GM12878 (cell line): ENCODE measurements at regions not wholly inside any gene's neighbourhood (a gene's known extent, or its start where the extent isn't known, plus 50 kb on each side); places are given as distances from the start of the nearest gene placed in this dataset.

Experiments
- ATAC-seq: fragments of 200-7000 bp; cut with Tn5 transposase; 3 replicates; pipeline ENCODE4 v1.9.1; 2020; ENCODE audit warnings: mild to moderate bottlenecking, moderate library complexity
- BruUV-seq: library from RNA; stranded (reverse); fragments of 400-500 nt; replicated peaks from 2 replicates; lab custom pipeline; 2021; lab: Mats Ljungman, UMichigan
- CTCF ChIA-PET: fragments of 300-600 bp; sonication (Branson Sonifier 250); formaldehyde crosslinking; extraction: SDS; loops from one replicate; lab custom pipeline; 2021; ENCODE audit warnings: inconsistent platforms; lab: Yijun Ruan, JAX
- POLR2A ChIA-PET: fragments of 350-600 bp; formaldehyde crosslinking; extraction: SDS; loops from one replicate; lab custom pipeline; 2021; ENCODE audit warnings: inconsistent platforms; lab: Charles Lee
- RAD21 ChIA-PET: fragments of 300-600 bp; sonication (Branson Sonifier 250); formaldehyde crosslinking; loops from one replicate; lab custom pipeline; 2023; ENCODE audit warnings: antibody characterized with exemption; ENCODE audit not compliant: unreplicated experiment; lab: Charles Lee
- SMC1A ChIA-PET: fragments of 300-600 bp; sonication (Branson Sonifier 250); formaldehyde crosslinking; loops from one replicate; lab custom pipeline; 2023; ENCODE audit not compliant: unreplicated experiment, uncharacterized antibody; lab: Charles Lee
- DNase-seq: peaks from one replicate; pipeline ENCODE4 v3.0.0-alpha.2; 2011; ENCODE audit warnings: low read depth, low spot score
- FAIRE-seq: peaks from 3 replicates; lab custom pipeline; 2011; peaks lifted over from hg19 to GRCh38; lab: Jason Lieb, UNC
- H2AFZ ChIP-seq: 2 replicates; pipeline ENCODE4 v1.6.0; 2011; ENCODE audit warnings: low read depth, low read length, control low read depth; ENCODE audit not compliant: control insufficient read depth
- H3K27ac ChIP-seq: 2 replicates; pipeline ENCODE4 v1.5.1; 2011; ENCODE audit warnings: control low read depth; ENCODE audit not compliant: control insufficient read depth, insufficient read depth
- H3K27me3 ChIP-seq, 2 experiments: replicated peaks in 1 of 2; 2 replicates each; pipeline versions ENCODE4 v1.6.0 to v1.6.1; 2011; ENCODE audit warnings: low read length in 1 of 2; ENCODE audit not compliant: control insufficient read depth in 2 of 2, insufficient read depth in 2 of 2
- H3K36me3 ChIP-seq, 2 experiments: 2 replicates each; pipeline ENCODE4 v1.5.1; 2011; ENCODE audit warnings: low read length in 1 of 2; ENCODE audit not compliant: control insufficient read depth in 2 of 2, insufficient read depth in 2 of 2
- H3K4me1 ChIP-seq: 2 replicates; pipeline ENCODE4 v1.6.1; 2011; ENCODE audit warnings: mild to moderate bottlenecking, low read length, moderate library complexity, mixed read lengths; ENCODE audit not compliant: control insufficient read depth, insufficient read depth
- H3K4me2 ChIP-seq: 2 replicates; pipeline ENCODE4 v1.6.0; 2011; ENCODE audit warnings: control low read depth; ENCODE audit not compliant: control insufficient read depth, insufficient read depth
- H3K4me3 ChIP-seq: fragments of 200-600 bp; sonication (generic); 2 replicates; pipeline ENCODE4 v1.5.1; 2016
- H3K79me2 ChIP-seq: 2 replicates; pipeline ENCODE4 v1.6.0; 2011; ENCODE audit warnings: low read length; ENCODE audit not compliant: control insufficient read depth, insufficient read depth
- H3K9ac ChIP-seq: 2 replicates; pipeline ENCODE4 v1.8.0; 2011; ENCODE audit warnings: low read length, control low read depth, mixed read lengths; ENCODE audit not compliant: control insufficient read depth, insufficient read depth
- H3K9me3 ChIP-seq: replicated peaks from 3 replicates; pipeline ENCODE4 v1.5.1; 2011; ENCODE audit warnings: mild to moderate bottlenecking, low read length; ENCODE audit not compliant: control insufficient read depth, insufficient read depth
- H4K20me1 ChIP-seq: 2 replicates; pipeline ENCODE4 v1.6.0; 2011; ENCODE audit not compliant: control insufficient read depth, insufficient read depth
- CREB1 ChIP-seq: IDR thresholded peaks from 2 replicates; pipeline ENCODE4 v1.6.1; 2012; ENCODE audit warnings: low read depth, mild to moderate bottlenecking, inconsistent platforms
- CUX1 ChIP-seq: IDR thresholded peaks from 2 replicates; pipeline ENCODE4 v1.6.1; 2012; ENCODE audit warnings: improper control_type of control experiment, low read depth, low read length; ENCODE audit not compliant: insufficient replicate concordance
- ESRRA ChIP-seq: IDR thresholded peaks from 2 replicates; pipeline ENCODE4 v1.6.1; 2012; ENCODE audit warnings: mild to moderate bottlenecking, low read length, improper control_type of control experiment
- JUND ChIP-seq: IDR thresholded peaks from 2 replicates; pipeline ENCODE4 v1.6.1; 2012; ENCODE audit warnings: low read depth, mild to moderate bottlenecking, low read length, improper control_type of control experiment, moderate library complexity
- KDM1A ChIP-seq: fragments of 200-600 bp; sonication (generic); IDR thresholded peaks from 2 replicates; pipeline ENCODE4 v1.6.1; 2016; ENCODE audit warnings: borderline replicate concordance
- NR2F1 ChIP-seq: fragments of 450-650 bp; conservative IDR thresholded peaks from 2 replicates; pipeline ENCODE4 v1.6.1; 2017; ENCODE audit warnings: mild to moderate bottlenecking
- POLR2AphosphoS5 ChIP-seq: IDR thresholded peaks from 2 replicates; pipeline ENCODE4 v1.6.1; 2011; ENCODE audit warnings: mild to moderate bottlenecking, low read length, inconsistent platforms
- POU2F2 ChIP-seq: IDR thresholded peaks from 3 replicates; pipeline ENCODE4 v1.6.1; 2011; ENCODE audit warnings: low read depth, mild to moderate bottlenecking, low read length, borderline replicate concordance
- RUNX3 ChIP-seq: IDR thresholded peaks from 2 replicates; pipeline ENCODE4 v1.6.1; 2012; ENCODE audit warnings: low read length, inconsistent platforms
- SIX5 ChIP-seq: IDR thresholded peaks from 2 replicates; pipeline ENCODE4 v1.6.1; 2011; ENCODE audit warnings: mild to moderate bottlenecking, low read depth, low read length, moderate library complexity; ENCODE audit not compliant: severe bottlenecking
- TCF7 ChIP-seq: IDR thresholded peaks from 2 replicates; pipeline ENCODE4 v1.6.1; 2014; ENCODE audit warnings: antibody characterized with exemption, borderline replicate concordance
- ZBED1 ChIP-seq: IDR thresholded peaks from 2 replicates; pipeline ENCODE4 v1.6.1; 2016; ENCODE audit warnings: borderline replicate concordance
- ZBTB4 ChIP-seq: fragments of 450-650 bp; formaldehyde crosslinking; IDR thresholded peaks from 2 replicates; pipeline ENCODE4 v1.4.0; 2022; ENCODE audit warnings: mild to moderate bottlenecking, moderate library complexity
- WGBS: methylation state at CpG from one replicate; pipeline ENCODE4 v1.1.6; 2016; ENCODE audit warnings: low lambda C conversion rate; ENCODE audit not compliant: insufficient replicate concordance, insufficient coverage; ENCODE audit errors: missing lambda C conversion rate; 5-methylcytosine and 5-hydroxymethylcytosine counted together
- in situ Hi-C: fragments of 300-500 bp; cut with MboI; formaldehyde crosslinking; loops from 9 replicates; pipeline ENCODE4 v1.14.3; 2018; ENCODE audit warnings: mixed read lengths
- intact Hi-C: fragments of 100-400 bp; cut with micrococcal nuclease; formaldehyde crosslinking; loops from one replicate; pipeline ENCODE4 v1.14.2; 2022; ENCODE audit not compliant: unreplicated experiment

GRCh38 chrX:143206966-143207365, 181.2 kb downstream of the SPANXN4 start:
- Histone ChIP-seq H3K9me3 (no peaks in the 10 kb centered on the region; the same call in 2 of the 3 replicates), H3K9ac (no peak overlapping the region), H3K4me2 (no peak overlapping the region), H2AFZ (no peak overlapping the region), H3K4me1 (no peaks in the 10 kb centered on the region), H3K27ac (no peak overlapping the region), H3K79me2 (no peaks in the 10 kb centered on the region), H4K20me1 (no peaks in the 10 kb centered on the region), H3K27me3 (no peaks in the 10 kb centered on the region), H3K36me3 (no peaks in the 10 kb centered on the region), H3K4me3 (no peak overlapping the region)
- no peak for ATAC-seq
- ChIA-PET CTCF (no interaction called here), POLR2A (no interaction called here), RAD21 (no interaction called here), SMC1A (no interaction called here)
- TF ChIP-seq JUND (no peak), TCF7 (no peak), ESRRA (no peak), ZBTB4 (no peak), CUX1 (no peak), KDM1A (no peak), NR2F1 (no peak), POU2F2 (no peak), POLR2AphosphoS5 (no peak), SIX5 (no peak), RUNX3 (no peak), ZBED1 (no peak), CREB1 (no peak)
- intact Hi-C loops = no loop called here
- in situ Hi-C loops = no loop called here
- WGBS = 6% methylated on average over 1 of the region's 1 CpG
- BruUV-seq = no TSS peak
- no peak for DNase-seq
- no peak for FAIRE-seq
